Astrocyte (in vitro differentiated cells and primary cell): ENCODE measurements at regions not wholly inside any gene's neighbourhood (a gene's known extent, or its start where the extent isn't known, plus 50 kb on each side); places are given as distances from the start of the nearest gene placed in this dataset.

Experiments used
- DNase-seq: peaks from one replicate; pipeline ENCODE4 v3.0.0-alpha.2; 2010; ENCODE audit warnings: low read depth
- FAIRE-seq: peaks from 2 replicates; lab custom pipeline; 2011; peaks lifted over from hg19 to GRCh38; lab: Jason Lieb, UNC
- H2AFZ ChIP-seq: 2 replicates; pipeline ENCODE4 v1.6.0; 2012; ENCODE audit warnings: low read depth, low read length, inconsistent platforms
- H3K27ac ChIP-seq: 2 replicates; pipeline ENCODE4 v1.5.1; 2011; ENCODE audit warnings: low read depth, low read length, inconsistent platforms
- H3K27me3 ChIP-seq: 2 replicates; pipeline ENCODE4 v1.6.0; 2011; ENCODE audit warnings: low read length, inconsistent platforms; ENCODE audit not compliant: insufficient read depth
- H3K36me3 ChIP-seq: 2 replicates; pipeline ENCODE4 v1.5.1; 2011; ENCODE audit warnings: low read length, inconsistent platforms; ENCODE audit not compliant: insufficient read depth
- H3K4me1 ChIP-seq: 2 replicates; pipeline ENCODE4 v1.5.1; 2011; ENCODE audit warnings: low read length, inconsistent platforms; ENCODE audit not compliant: insufficient read depth
- H3K4me2 ChIP-seq: 2 replicates; pipeline ENCODE4 v1.6.0; 2012; ENCODE audit warnings: low read length, inconsistent platforms
- H3K4me3 ChIP-seq: 2 replicates; pipeline ENCODE4 v1.5.1; 2011; ENCODE audit warnings: low read depth, mild to moderate bottlenecking, low read length, inconsistent platforms; ENCODE audit not compliant: insufficient read depth
- H3K79me2 ChIP-seq: 2 replicates; pipeline ENCODE4 v1.6.0; 2012; ENCODE audit warnings: mild to moderate bottlenecking, low read length, inconsistent platforms; ENCODE audit not compliant: insufficient read depth
- H3K9ac ChIP-seq: 2 replicates; pipeline ENCODE4 v1.6.0; 2012; ENCODE audit warnings: mild to moderate bottlenecking, low read length, inconsistent platforms
- H3K9me3 ChIP-seq: 2 replicates; pipeline ENCODE4 v1.5.1; 2012; ENCODE audit warnings: low read depth, mild to moderate bottlenecking, low read length, inconsistent platforms; ENCODE audit not compliant: insufficient read depth
- H4K20me1 ChIP-seq: 2 replicates; pipeline ENCODE4 v1.6.0; 2012; ENCODE audit warnings: low read length, inconsistent platforms; ENCODE audit not compliant: insufficient read depth
- H3K27ac Mint-ChIP-seq: one replicate; pipeline ENCODE4 v1.8.0; 2021; ENCODE audit warnings: mild to moderate bottlenecking, mixed read lengths; ENCODE audit not compliant: unreplicated experiment
- H3K27me3 Mint-ChIP-seq: one replicate; pipeline ENCODE4 v1.8.0; 2021; ENCODE audit warnings: low read depth, mixed read lengths; ENCODE audit not compliant: unreplicated experiment
- H3K36me3 Mint-ChIP-seq: one replicate; pipeline ENCODE4 v1.8.0; 2021; ENCODE audit warnings: low read depth, mixed read lengths; ENCODE audit not compliant: unreplicated experiment
- H3K4me1 Mint-ChIP-seq: one replicate; pipeline ENCODE4 v1.8.0; 2021; ENCODE audit warnings: low read depth, mixed read lengths; ENCODE audit not compliant: unreplicated experiment
- H3K4me3 Mint-ChIP-seq: one replicate; pipeline ENCODE4 v1.8.0; 2021; ENCODE audit warnings: mild to moderate bottlenecking, moderate library complexity, mixed read lengths; ENCODE audit not compliant: unreplicated experiment
- H3K9me3 Mint-ChIP-seq: one replicate; pipeline ENCODE4 v1.8.0; 2021; ENCODE audit warnings: mild to moderate bottlenecking, mixed read lengths; ENCODE audit not compliant: unreplicated experiment
- EZH2 ChIP-seq: IDR thresholded peaks from 2 replicates; pipeline ENCODE4 v1.6.1; 2012; ENCODE audit warnings: mild to moderate bottlenecking, low read length, inconsistent platforms; ENCODE audit not compliant: insufficient read depth
- TF ChIP-seq, protein P1 (sequence below): IDR thresholded peaks from 2 replicates; pipeline ENCODE4 v1.5.1; 2011; ENCODE audit warnings: low read depth, mild to moderate bottlenecking, inconsistent platforms, low read length, moderate library complexity; ENCODE audit not compliant: insufficient read depth

DNA sequence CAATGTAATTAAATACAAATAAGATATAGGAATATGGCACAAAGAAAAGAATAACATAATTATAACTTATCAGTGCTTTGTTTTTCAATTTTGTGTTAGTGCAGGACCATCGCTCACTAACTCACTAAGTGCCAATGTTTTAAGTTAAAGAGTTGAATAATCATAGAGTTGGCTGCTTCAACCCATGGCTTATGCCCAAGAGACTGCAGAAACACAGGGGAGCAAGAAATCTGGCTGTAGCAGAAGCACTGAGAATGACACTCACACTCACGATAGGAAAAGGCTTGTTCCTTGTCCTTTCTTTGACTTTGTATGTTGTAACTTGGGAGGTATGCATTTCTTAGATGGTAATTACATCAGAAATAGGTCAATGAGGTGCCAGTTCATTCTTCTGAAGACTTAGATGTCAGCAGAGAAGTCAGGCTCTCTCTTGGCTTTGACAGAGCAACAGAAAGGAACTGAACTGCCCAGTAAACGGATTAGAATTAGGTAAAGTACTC lies 852.2 kb downstream of the LRRTM4 start:
- Mint-ChIP-seq H3K36me3 (no peaks in the 10 kb centered on the region), H3K27ac (no peak overlapping the region), H3K9me3 (no peaks in the 10 kb centered on the region), H3K4me1 (no peaks in the 10 kb centered on the region), H3K4me3 (no peak overlapping the region), H3K27me3 (no peaks in the 10 kb centered on the region)
- Histone ChIP-seq H4K20me1 (no peaks in the 10 kb centered on the region), H3K4me2 (no peak overlapping the region), H3K79me2 (no peaks in the 10 kb centered on the region), H3K27me3 (no peaks in the 10 kb centered on the region), H3K4me1 (no peaks in the 10 kb centered on the region), H3K36me3 (no peaks in the 10 kb centered on the region), H3K4me3 (no peak overlapping the region), H2AFZ (no peak overlapping the region), H3K27ac (no peak overlapping the region), H3K9ac (no peak overlapping the region), H3K9me3 (no peaks in the 10 kb centered on the region)
- FAIRE-seq (no peak), DNase-seq (no peak)
- TF ChIP-seq EZH2 = no peak
- TF ChIP-seq, protein P1, sequence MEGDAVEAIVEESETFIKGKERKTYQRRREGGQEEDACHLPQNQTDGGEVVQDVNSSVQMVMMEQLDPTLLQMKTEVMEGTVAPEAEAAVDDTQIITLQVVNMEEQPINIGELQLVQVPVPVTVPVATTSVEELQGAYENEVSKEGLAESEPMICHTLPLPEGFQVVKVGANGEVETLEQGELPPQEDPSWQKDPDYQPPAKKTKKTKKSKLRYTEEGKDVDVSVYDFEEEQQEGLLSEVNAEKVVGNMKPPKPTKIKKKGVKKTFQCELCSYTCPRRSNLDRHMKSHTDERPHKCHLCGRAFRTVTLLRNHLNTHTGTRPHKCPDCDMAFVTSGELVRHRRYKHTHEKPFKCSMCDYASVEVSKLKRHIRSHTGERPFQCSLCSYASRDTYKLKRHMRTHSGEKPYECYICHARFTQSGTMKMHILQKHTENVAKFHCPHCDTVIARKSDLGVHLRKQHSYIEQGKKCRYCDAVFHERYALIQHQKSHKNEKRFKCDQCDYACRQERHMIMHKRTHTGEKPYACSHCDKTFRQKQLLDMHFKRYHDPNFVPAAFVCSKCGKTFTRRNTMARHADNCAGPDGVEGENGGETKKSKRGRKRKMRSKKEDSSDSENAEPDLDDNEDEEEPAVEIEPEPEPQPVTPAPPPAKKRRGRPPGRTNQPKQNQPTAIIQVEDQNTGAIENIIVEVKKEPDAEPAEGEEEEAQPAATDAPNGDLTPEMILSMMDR = no peak

DNA sequence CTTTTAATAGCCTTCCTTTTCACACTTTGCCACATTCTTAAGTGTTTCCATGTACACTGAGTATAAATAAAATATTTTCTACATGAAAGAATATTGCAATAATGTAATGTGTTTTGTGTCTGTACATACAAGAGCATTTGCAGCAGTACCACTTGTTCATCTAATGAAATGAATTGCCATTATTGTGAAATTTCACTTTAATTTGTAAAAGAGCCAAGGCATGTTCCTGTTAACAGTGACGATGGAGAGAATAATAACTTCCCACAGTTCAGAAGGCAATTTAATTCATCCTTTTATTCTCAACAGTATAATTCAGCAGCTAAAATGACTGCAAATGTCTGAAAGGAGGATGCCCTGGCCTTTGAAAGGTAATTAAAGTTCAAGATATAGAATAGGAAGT lies 853.9 kb downstream of the LRRTM4 start:
- TF ChIP-seq, protein P1 = no peak
- TF ChIP-seq EZH2 = no peak
- H2AFZ ChIP-seq = no peak overlapping the region
- no peak for FAIRE-seq

DNA sequence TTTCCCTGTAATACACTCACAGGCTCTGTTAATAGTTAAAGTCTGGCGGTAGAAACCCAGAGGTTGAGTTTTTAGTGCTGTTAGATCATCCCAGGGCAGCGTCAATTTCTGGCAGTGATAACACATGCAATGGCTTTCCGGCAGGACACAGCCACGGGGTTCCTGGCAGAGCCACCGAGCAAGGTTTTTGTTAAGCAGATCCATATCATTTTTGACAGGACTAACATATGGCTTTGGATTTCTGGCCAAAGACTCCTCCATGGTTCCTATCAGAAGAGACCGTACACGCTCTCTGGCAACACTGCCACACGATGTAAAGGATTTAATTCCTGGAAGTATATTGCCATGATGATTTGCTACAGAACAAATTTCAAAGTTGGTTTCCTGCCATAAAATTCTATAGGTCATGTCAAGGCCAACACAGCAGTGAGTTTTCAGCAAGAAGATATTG lies 854.3 kb downstream of the LRRTM4 start:
- H3K27ac Mint-ChIP-seq = no peak overlapping the region
- DNase-seq = no peak
- no peak overlapping the region for H2AFZ ChIP-seq

More for the DNA sequence above, 853.9 kb downstream of the LRRTM4 start:
- H3K9me3 ChIP-seq = no peaks in the 10 kb centered on the region
- no peaks in the 10 kb centered on the region for H3K27me3 Mint-ChIP-seq
- no peaks in the 10 kb centered on the region for H3K36me3 Mint-ChIP-seq
- H3K27ac Mint-ChIP-seq = no peak overlapping the region
- H3K4me2 ChIP-seq = no peak overlapping the region
- H3K9me3 Mint-ChIP-seq = no peaks in the 10 kb centered on the region
- no peak overlapping the region for H3K9ac ChIP-seq
- no peak overlapping the region for H3K27ac ChIP-seq
- no peak overlapping the region for H3K4me3 Mint-ChIP-seq
- no peaks in the 10 kb centered on the region for H3K4me1 Mint-ChIP-seq
- no peaks in the 10 kb centered on the region for H4K20me1 ChIP-seq
- DNase-seq = no peak
- no peaks in the 10 kb centered on the region for H3K36me3 ChIP-seq
- no peak overlapping the region for H3K4me3 ChIP-seq
- no peaks in the 10 kb centered on the region for H3K4me1 ChIP-seq
- no peaks in the 10 kb centered on the region for H3K27me3 ChIP-seq
- H3K79me2 ChIP-seq = no peaks in the 10 kb centered on the region

More for the DNA sequence above, 854.3 kb downstream of the LRRTM4 start:
- H3K9me3 ChIP-seq = no peaks in the 10 kb centered on the region
- H3K4me3 ChIP-seq = no peak overlapping the region
- no peaks in the 10 kb centered on the region for H3K9me3 Mint-ChIP-seq
- no peaks in the 10 kb centered on the region for H3K36me3 Mint-ChIP-seq
- H3K36me3 ChIP-seq = no peaks in the 10 kb centered on the region
- FAIRE-seq = no peak
- TF ChIP-seq, protein P1 = no peak
- no peak for TF ChIP-seq EZH2
- H4K20me1 ChIP-seq = no peaks in the 10 kb centered on the region
- H3K79me2 ChIP-seq = no peaks in the 10 kb centered on the region
- H3K4me1 ChIP-seq = no peaks in the 10 kb centered on the region
- H3K27me3 Mint-ChIP-seq = no peaks in the 10 kb centered on the region
- H3K27me3 ChIP-seq = no peaks in the 10 kb centered on the region
- H3K4me3 Mint-ChIP-seq = no peak overlapping the region
- H3K9ac ChIP-seq = no peak overlapping the region
- H3K27ac ChIP-seq = no peak overlapping the region
- H3K4me2 ChIP-seq = no peak overlapping the region
- H3K4me1 Mint-ChIP-seq = no peaks in the 10 kb centered on the region
